GM19328 (cell line): ENCODE measurements at regions not wholly inside any gene's neighbourhood (a gene's known extent, or its start where the extent isn't known, plus 50 kb on each side); places are given as distances from the start of the nearest gene placed in this dataset.
"Not testable (repeated sequence)": the region's sequence is repeated elsewhere in the genome, so short reads cannot be mapped to it uniquely, and the experiment has no call there.

Experiments used
- ATAC-seq: cut with Tn5 transposase; IDR thresholded peaks from one replicate; pipeline ENCODE4 v1.9.1; 2021; ENCODE audit warnings: mild to moderate bottlenecking, moderate library complexity; ENCODE audit not compliant: unreplicated experiment

DNA sequence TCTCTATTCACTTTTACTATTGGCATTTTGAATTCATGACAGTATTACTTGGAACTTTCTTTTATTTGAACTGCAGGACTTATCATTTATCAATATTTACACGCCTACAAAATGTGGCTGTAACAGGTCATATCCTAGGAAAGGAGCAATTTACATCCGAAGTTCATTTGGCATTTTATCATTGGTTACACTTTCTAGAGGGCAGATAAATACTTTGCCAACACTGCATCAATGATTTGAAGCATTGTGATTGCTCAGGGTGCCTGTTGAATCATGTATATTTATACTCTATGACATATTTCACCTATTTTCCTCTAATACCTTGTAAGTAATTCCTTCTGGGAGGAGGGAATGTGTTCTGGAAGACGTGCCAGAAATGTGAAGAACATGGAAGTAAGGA is 136.7 kb downstream of the MID1IP1 start:
- no peak for ATAC-seq

DNA sequence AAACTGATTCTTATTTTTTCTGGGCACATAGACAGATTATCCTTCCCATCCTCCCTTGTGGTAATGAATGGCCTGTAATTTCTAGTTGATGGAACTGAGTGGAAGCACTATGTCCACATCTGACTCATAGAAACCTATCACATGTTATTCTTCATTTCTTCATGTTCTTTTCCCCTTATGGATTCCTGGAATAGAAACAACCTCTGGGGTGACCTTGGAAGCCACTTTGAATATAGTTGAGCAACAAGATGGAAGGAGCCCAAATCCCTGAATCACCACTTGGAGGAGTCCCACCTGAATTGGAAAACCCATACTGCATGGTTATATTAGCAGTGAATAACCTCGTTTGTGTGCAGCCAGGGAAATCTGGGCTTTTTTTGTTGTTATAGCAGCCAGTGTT is 137.8 kb downstream of the MID1IP1 start:
- ATAC-seq: no peak

- ATAC-seq: no peak
Measured at GRCh38 chrX:38940547-38940946, 139.3 kb downstream of the MID1IP1 start.

- ATAC-seq: no peak
Measured at GRCh38 chrX:38941675-38942074, 140.4 kb downstream of the MID1IP1 start.

- no peak for ATAC-seq
Measured at GRCh38 chrX:38943120-38943519, 141.9 kb downstream of the MID1IP1 start.

- no peak for ATAC-seq
Measured at GRCh38 chrX:38948046-38948445, 146.8 kb downstream of the MID1IP1 start.

DNA sequence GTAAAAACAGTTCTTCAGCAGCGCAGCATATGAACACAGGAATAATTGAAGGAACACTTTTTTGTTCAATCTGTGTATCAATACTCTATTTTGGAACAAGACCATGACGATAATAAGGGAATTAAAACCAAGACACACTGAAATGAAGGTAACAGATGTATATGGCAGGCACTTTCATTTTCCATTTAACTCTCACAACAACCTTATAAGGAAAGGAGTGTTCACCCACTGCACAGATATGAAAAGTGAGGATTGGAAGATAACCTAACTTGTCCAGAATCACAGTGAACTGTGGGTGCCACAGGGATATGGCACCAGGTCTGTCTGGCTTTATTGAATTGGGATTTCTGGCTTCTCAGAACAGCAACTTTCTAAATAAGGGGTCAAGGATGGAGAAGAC is 153.3 kb downstream of the MID1IP1 start:
- no peak for ATAC-seq

GRCh38 chrX:38959736-38960135 is 158.5 kb downstream of the MID1IP1 start:
- ATAC-seq: no peak

DNA sequence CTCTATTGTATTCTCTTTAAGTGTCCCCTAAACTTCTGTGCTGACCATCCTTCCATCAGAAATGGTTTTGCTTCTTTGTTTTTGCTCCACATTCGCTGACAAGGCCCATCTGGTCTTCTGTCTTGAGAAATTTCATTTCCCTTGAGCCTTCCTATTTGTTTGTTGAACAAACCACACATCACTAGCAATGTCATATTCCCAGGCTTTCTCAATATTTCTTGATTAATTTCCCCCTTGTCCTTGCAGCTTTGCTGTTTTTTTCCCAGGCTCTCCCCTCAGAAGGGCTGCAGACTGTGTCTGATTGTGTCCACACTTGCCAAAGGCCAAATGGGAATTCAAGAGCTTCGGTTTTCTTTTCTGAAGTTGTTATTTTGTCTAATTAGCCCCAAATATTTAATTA is 158.9 kb downstream of the MID1IP1 start:
- ATAC-seq: no peak

DNA sequence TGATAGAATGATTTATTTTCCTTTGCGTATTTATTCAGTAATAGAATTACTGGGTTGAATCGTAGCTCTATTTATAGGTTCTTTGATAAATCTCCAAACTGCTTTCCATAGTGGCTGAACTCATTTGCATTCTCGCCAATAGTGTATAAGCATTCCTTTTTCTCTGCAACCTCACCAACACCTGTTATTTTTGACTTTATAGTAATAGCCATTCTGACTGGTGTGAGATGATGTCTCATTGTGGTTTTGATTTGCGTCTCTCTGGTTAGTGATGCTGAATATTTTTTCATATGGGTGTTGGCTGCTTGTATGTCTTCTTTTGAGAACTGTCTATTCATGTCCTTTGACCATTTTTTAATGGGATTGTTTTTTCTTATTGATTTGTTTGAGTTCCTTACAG is 160.7 kb downstream of the MID1IP1 start:
- ATAC-seq: no peak

DNA sequence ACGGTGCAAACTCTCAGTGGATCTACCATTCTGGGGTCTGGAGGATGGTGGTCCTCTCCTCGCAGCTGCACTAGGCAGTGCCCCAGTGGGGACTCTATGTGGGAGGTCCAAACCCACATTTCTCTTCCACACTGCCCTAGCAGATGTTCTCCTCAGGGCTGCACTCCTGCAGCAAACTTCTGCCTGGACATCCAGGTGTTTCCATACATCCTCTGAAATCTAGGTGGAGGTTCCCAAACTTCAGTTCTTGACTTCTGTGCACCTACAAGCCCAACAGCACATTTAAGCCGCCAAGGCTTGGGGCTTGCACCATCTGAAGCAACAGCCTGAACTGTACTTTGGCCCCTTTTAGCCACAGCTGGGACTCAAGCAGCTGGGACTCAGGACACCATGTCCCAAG is 162.0 kb downstream of the MID1IP1 start:
- not testable (repeated sequence) for ATAC-seq

GRCh38 chrX:38965888-38966287 is 164.6 kb downstream of the MID1IP1 start:
- ATAC-seq: no peak

DNA sequence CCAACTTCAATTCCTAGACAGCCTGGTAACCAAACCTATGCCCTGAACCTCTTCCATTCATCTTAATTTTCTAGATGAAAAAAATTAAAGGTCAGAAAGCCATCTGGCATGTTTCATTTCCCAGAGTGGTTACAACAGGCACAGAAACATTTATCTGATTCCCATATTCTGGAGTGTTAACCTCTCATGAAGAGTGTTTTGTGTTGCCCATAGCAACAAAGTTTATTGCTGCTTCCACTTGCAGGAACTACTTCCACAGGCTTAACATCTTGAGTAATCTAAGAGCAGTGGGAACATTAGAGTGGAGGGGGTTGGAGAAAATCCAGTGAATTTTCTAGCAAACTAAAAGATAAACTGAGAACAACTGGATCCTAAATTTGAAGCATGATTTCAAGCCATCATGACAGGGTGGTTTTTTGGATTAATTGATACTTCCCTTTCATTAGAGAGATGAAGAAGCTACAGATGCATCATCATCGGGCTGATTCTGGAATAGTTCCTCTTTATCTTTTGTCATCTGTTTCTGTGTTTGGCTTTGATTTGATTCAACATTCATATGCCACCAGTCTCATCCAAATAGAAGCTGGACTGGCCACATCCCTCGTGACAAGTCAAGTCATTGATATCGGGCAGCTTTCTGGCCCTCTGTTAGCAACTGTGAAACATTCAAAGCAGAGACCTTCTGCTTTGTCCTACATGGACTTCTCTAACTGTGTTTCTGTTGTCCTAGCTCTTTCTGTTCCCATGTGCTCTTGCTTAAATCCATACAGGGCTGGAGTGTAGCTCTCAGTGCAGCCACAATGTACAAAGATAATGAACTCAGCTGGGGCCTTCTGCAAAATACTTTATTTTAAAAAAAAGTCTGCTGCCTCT is 167.3 kb downstream of the MID1IP1 start:
- no peak for ATAC-seq

GRCh38 chrX:38970074-38970473 is 168.8 kb downstream of the MID1IP1 start:
- ATAC-seq: peak; percentile 73

GRCh38 chrX:38970845-38971244 is 169.6 kb downstream of the MID1IP1 start:
- ATAC-seq: no peak

GRCh38 chrX:38973322-38973721 is 172.1 kb downstream of the MID1IP1 start:
- no peak for ATAC-seq

DNA sequence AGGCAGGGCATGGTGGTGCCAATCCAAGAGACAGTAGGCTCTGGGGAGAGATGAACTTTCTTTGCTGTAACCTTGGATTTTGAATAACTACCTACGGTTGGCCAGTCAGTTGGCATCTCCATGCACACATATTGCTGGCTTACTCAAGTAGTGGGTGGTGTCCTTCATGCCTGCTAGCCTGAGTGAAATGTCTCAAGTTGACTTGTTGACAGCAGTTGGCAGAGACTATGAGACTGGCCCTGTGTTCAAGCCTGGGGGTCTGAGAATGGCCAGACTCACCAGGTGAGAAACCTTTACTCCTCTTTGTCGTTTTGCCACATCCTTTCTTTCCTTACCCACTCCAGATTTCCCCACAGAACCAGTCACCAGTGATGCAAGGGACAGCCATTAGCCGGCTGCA is 173.3 kb downstream of the MID1IP1 start:
- no peak for ATAC-seq

GRCh38 chrX:38975368-38975942 is 174.2 kb downstream of the MID1IP1 start:
- ATAC-seq: no peak

GRCh38 chrX:38982370-38982769 is 181.1 kb downstream of the MID1IP1 start:
- no peak for ATAC-seq

GRCh38 chrX:38982843-38983242 is 181.6 kb downstream of the MID1IP1 start:
- ATAC-seq: no peak

DNA sequence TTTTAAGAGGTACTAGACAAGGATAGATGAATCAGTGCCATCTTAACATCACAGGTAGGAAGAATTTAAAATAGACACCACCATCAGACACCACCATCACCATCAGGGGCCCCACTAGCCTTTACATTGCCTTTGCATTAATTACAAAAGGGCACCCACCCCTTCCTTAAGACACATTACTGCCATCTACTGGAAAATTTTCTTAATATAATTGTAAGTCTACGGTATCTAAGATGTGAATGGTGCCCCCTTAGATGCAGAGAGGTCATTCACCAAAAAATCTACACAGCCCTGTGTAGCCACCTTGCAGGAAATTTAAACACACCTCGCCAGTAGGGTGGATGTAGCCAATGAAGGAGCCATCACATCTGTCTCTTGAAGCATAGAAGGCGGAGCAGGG is 184.1 kb downstream of the MID1IP1 start:
- no peak for ATAC-seq

DNA sequence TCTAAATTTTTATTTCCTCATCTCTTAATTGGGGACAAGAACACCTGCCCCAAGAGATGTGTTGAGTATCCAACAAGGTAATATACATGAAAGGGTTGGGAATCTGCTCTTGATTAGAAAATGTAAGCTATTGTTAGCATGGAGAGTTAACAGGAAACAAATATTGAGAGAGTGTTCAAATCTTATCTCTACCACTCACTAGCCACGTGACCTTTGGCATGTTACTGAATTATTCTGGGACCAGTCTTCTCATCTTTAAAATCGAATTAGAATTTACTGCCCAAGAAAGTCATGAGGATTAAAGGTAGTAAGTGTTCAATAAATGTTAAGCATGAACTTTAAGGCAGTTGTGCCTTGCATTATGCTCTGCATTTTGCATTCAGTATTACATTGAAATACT is 184.7 kb downstream of the MID1IP1 start:
- ATAC-seq: no peak

GRCh38 chrX:38986586-38986985 is 185.3 kb downstream of the MID1IP1 start:
- no peak for ATAC-seq
